ENCODE measurements at regions not wholly inside any gene's neighbourhood (a gene's known extent, or its start where the extent isn't known, plus 50 kb on each side); places are given as distances from the start of the nearest gene placed in this dataset.
"Not testable (repeated sequence)": the region's sequence is repeated elsewhere in the genome, so short reads cannot be mapped to it uniquely, and the experiment has no call there.

DNA sequence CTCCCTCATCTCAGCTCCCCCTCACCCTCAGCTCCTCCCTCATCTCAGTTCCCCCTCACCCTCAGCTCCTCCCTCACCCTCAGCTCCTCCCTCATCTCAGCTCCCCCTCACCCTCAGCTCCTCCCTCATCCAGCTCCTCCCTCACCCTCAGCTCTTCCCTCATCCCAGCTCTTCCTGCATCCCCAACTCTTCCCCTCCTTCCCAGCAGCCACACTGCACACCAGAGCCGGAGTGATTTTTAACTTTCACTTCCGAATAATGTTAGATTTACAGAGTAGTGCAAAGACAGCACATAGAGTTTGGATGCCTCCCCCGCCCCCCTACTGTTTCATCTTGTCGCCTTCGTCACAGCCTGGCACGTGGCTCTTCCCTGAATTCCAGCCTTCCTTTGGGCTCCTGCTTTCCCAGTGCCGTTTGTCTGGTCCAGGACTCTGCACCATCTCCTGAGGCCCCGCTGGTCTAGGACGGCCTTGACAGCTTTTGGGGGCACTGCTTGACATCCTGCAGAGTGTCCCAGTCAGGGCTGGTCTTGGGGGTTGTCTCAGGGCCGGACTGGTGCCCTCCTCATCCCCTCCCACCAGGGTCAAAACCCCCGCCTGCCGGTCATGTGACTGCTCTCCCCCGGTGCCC, 110.2 kb downstream of the FAM53A start:
- intact Hi-C loops (cut with DNase I), result no loop called here
- DNase-seq (ENCODE audit: low spot score) (no peak), ATAC-seq (no peak)

DNA sequence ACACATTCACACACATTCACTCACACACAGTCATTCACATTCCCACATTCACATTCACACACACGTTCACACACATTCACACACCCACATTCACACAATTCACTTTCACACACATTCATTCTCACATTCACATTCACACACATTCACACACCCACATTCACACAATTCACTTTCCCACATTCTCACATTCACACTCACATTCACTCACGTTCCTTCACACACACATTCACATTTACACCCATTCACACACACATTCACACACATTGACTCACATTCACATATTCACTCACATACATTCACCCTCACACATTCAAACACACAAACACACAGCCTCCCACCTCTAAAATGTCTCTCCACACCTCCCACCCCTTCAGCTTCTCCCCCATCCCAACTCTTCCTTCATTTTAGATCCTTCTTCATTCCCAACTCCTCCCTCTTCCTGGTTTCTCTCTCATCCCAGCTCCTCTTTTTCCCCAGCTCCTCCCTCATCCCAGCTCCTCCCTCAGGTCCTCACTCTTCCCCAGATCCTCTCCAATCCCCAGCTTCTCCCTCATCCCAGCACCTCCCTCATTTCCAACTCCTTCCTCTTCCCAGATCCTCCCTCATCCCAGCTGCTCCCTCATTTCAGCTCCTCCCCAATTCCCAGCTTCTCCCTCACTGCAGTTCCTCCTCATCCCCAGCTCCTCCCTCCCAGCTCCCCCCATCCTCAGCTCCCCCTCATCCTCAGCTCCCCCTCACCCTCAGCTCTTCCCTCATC, 111.0 kb downstream of the FAM53A start:
- no peak for DNase-seq (ENCODE audit: low spot score)

DNA sequence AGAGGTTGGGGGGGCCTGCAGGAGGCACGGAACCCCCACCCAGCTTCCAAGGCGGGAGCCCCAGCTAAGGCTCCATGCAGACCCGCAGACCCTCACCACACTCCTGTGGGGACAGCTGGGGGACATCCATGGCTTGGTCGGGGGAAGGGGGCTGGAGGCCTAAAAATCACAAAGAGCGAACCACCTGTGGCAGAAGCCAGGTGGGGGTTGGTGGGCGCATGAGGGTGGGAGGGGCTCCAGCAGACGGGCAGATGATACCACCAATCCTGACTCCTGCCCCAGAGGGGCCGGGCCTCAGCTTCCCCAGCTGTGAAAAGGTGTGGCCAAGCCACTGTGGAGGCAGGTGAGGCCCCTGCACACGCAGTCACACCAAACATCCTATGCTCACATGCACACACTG, 111.6 kb downstream of the FAM53A start:
- DNase-seq (ENCODE audit: low spot score) (no peak), ATAC-seq (no peak)

More for the DNA sequence above, 111.0 kb downstream of the FAM53A start:
- ATAC-seq, result no peak
- intact Hi-C loops (cut with DNase I), result no loop called here

DNA sequence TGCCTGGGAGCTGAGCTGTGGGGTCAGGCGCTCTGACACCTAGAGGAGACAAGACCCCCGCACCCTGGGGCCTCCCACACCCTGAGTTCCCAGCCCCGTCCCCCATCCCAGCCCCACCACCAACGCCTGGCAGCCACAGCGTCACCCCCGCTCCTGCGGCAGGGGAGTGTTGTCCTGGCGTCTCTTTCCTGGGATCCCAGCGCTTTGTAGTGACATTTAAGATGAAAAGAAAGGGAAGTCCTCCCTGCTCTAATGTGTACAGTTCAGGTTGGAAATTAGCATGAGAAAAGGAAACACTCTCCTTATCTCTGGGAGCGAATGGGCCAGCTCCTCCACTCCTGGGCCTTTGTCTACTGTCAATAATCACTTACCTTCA, 112.1 kb downstream of the FAM53A start:
- intact Hi-C loops (cut with DNase I), result no loop called here
- ATAC-seq, result no peak
- DNase-seq (ENCODE audit: low spot score), result no peak

More for the DNA sequence above, 111.6 kb downstream of the FAM53A start:
- intact Hi-C loops (cut with DNase I), result no loop called here

DNA sequence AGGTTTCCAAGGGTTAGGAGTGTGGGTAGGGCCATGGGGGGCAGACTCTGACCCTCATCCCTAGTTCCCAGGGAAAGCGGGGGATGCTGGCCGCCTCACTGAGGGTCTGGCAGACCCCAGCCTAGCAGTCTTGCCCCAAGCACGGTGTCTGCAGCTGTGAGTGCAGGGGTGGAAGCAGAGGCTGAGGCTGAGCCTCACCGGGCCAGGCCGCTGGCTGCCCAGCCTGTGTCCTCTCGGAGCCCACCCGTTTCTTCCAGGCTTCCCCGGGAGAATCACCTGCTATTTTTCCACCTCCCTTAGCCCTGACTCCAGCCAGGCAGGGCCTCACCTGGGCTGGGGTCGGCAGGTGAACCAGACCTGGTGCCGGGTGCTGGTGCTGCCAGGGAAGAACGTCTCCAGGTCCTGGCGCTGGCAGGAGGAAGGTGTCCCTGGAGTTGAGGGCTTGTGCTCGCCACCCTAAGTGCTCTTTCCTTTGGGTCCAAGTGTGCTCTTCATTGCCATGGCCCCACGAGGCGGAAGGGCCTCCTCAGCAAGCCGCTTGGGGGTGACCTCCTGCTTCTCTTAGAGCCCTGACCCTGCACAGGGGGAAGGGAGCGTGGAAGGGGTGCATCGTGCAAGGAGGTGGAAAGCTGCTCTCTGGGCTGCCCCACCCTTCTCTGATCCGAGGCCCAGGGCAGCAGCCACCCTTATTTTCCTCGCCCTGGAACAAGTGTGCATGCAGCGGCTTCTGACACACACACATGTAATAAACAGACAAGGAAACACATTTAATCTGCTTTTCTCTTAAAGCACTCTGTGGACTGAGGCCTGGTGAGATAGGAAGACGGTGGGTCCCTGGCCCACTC, 112.7 kb downstream of the FAM53A start:
- intact Hi-C loops (cut with DNase I), result no loop called here
- ATAC-seq (no peak), DNase-seq (ENCODE audit: low spot score) (no peak)

DNA sequence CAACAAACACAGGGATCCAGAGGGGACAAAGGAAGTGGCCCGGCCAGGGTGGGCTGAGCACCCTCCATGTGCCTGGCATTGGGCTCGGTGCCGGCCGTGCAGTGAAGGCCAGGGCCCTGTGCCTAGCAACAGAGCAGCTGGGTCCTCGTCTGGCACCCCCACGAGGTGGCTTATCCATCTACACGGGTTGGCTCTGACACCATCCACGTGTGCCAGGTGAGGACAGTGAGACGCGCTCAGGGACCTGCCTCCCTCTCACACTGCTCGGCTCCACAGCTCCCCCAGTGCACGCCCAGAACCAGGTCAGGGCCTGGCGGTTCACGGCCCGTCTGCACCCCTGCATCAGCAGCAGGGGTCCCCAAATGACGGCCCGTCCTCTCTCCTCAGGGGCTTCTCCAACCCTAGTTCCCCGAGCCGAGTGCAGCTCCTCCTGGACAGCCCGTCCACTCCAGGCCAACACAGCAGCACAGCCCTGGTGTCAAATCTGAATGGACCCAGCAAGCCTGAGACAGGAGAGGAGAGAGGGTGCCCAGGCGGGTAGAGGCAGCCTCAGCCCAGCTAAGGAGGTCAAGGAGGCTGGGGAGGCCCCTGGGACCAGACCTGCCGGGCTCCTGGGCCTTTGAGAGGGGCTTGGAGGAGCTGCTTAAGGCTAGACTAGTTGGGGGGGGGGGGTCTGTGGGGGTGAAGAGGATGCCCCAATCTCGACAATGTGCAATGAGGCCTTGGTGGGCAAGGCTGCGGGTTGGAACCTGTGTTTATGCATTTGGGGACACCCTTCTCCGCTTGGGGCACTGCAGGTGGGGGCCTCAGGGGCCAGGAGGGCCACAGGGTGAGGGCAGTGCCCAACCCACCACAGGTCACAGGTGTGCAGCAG, 113.6 kb downstream of the FAM53A start:
- no peak for DNase-seq (ENCODE audit: low spot score)
- ATAC-seq, result no peak
- intact Hi-C loops (cut with DNase I), result no loop called here

DNA sequence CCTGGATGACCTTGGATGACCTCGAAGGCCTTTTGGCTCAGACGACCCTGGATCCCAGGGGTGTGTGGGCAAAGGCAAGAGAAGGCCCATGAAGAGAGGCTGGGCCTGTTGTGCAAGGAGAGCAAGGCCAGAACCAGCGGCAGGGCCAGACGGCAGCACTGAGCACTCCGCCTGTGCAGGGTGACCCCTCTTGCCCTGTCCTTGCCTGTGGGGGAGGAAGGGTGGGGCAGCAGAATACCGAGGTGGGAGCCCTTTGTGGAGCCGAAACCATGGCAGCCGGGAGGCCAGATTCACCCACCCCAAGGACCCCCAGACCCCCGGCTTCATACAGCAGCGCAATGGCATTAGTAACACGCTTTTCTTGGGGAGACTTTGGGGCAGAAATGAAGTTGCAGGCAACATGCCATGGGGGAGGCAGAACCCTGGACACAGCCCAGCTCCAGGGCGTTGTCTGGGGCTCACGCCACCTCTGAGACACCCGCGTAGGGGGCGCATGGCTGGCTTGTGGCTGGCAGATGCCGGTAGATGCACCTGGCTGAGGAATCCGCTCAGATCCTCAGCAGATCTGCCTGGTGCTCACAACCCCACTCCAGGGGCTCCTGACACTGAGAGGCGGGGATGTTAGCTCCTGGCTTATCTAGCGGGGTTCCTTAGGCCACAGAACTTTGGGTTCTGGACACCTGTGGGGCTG, 114.5 kb downstream of the FAM53A start:
- intact Hi-C loops (cut with DNase I), result no loop called here
- ATAC-seq (peak; percentile 24), DNase-seq (ENCODE audit: low spot score) (no peak)

DNA sequence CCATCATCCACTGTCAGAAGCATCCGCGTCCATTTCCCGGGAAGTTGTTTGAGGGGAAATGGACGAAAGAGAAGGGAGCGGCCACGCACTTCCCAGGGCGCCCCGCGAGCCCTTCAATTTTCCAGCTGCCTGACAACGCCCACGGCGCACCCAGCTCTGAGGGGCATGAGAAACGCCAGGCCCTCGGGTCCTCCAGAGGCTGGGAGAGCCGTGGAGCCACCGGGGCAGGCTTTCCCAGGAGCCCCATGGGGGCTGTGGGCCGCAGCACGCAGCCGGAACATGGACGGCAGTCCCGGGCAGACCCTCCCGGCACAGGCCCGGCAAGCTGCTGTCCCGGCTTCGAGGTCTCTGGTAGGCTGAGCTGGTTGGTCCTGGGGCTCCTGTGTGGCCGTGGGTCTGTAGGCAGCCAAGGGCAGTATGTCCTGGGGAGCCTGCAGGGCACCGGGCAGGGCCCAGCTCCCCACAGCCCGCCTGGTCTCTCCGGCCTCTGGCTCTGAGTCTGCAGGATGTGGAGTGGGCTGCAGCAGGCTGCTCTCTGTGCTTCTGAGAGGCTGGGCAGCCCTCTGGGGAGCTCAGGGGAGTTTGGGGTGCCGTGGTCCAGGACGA, 115.2 kb downstream of the FAM53A start:
- ATAC-seq (peak; percentile 3), DNase-seq (ENCODE audit: low spot score) (no peak)
- intact Hi-C loops (cut with DNase I), result no loop called here

DNA sequence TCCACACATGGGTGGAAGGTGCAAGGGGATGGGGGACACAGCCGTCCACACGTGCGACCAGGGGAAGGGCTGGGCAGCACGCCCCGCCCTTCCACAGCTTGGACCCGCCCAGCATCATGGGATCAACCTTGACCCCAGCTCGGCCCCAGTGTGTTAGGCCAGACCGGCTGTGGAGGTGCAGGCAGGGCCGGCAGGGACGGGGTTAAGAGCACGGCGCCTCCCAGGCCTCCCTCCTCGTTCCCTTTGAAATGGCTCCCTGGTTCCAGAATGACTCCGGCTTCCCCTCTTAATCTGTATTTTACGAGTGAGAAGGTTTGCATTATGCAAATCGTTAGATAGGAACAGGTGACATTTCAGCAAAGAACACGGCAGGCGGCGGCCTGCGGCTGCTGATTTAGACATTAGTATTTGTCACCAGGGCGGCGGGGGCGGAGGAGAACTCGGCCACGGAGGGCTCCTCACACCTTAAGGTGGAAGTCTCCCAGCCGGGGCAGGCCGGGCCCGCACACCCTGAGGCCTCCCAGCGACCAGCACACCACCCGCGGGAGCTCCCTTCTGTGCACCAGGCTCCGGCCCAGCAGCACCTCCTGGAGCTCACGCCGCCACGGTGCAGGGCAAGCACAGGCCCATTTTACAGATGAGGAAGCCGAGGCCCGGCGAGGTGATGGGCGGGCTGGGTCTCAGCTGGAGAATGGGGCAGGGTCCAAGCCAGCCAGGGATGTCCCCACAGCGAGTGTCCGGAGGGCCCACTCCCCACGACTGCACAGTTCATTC, 116.1 kb downstream of the FAM53A start:
- DNase-seq (ENCODE audit: low spot score) (no peak), ATAC-seq (no peak)
- intact Hi-C loops (cut with DNase I), result no loop called here

DNA sequence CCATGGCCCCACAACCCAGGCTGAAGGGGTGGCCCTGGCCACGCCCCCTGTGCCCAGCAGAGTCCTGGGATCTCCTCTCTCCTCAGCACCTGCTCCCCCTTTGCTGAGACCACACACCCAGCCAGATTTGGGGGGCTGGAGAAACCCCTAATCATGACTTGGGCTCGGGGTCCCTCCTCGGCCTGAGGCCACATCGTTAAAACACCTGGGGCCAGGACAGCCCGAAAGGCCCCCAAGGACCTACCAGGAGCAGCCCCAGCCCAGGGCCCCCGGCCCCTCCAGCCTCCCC, 116.7 kb downstream of the FAM53A start:
- intact Hi-C loops (cut with DNase I), result no loop called here
- DNase-seq (ENCODE audit: low spot score) (no peak), ATAC-seq (no peak)

DNA sequence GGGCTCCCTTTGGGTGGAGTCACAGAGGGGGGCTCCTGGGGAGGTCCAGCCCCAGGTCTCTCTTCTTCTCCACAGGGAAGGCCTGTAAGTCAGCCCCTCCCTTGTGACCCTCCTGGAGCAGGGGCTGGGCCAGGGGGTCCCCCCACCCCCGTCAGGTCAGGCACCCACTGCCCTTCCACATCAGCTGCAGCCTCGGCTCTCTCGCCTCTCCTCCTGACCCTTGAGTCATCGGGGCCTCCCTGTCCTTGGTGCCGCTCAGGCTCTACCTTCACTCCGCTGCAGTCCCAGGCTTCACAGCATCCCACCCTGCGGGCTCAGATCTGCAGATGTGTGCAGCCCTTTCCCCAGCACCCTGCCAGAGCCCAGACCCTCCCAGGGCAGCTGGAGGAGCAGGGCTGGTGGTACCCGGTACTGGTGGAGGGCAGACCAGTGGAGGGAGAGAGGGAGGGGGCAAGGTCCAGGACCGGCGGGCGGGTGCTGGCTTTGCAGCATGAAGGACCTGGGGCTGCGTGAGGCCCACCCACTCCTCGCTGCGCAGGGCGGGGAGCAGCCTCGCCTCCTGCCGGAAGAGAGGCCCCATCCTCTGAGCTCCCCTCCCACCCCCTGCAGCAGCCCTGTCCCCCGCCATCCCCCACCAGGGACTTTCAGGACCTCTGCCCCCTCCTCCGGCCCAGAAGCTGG, 117.1 kb downstream of the FAM53A start:
- intact Hi-C loops (cut with DNase I), result no loop called here
- DNase-seq (ENCODE audit: low spot score), result no peak
- no peak for ATAC-seq

DNA sequence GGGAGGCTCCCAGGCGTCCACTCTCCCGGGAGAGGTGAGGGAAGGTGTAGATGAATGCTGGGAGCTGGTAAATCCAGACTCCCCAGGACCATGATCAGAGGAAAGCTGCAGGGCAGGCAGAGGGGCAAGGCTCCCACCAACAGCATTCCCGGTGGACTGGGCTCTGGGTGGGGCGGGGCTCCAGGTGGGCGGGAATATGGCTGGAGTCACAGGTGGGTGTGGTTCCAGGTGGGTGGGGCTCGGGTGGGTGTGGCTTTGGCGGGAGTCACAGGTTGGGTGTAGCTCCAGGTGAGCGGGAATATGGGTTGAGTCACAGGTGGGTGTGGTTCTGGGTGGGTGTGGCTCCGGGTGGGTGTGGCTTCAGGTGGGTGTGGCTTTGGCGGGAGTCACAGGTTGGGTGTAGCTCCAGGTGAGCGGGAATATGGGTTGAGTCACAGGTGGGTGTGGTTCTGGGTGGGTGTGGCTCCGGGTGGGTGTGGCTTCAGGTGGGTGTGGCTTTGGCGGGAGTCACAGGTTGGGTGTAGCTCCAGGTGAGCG, 117.7 kb downstream of the FAM53A start:
- ATAC-seq; DNase-seq (ENCODE audit: low spot score); intact Hi-C loops (cut with DNase I): not testable (repeated sequence)

DNA sequence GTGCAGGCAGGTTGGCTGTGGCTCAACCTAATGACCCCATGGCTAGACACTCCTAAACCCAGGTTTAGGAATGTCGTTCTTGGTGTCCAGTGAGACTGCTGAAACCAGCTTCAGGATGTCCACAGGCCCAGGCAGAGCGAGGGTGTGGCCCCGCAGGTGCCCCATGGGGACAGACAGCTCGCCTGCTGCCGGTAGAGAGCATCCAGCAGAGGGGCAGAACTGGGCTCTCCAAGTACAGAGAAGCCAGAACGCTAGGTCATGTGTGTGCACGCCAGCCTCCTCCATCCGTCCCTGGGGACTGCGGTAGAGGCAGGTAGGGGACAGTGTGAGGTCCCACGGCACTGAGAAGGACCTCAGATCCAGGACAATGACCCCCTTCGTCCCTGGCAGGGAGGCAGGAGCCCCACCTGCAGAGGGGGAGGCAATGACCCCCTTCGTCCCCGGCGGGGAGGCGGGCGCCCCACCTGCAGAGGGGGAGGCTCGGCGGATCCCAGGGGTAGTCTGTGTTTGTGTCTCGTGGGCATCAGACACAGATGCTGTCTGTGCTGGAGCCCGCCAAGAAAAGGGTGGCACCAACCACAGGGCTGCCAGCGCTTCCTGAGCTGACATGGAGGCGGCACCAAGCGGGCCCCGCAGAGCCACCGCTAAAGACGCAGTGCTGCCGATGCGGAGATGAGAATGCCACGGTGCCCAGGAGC, 118.4 kb downstream of the FAM53A start:
- no peak for DNase-seq (ENCODE audit: low spot score)
- intact Hi-C loops (cut with DNase I), result no loop called here
- ATAC-seq, result no peak

DNA sequence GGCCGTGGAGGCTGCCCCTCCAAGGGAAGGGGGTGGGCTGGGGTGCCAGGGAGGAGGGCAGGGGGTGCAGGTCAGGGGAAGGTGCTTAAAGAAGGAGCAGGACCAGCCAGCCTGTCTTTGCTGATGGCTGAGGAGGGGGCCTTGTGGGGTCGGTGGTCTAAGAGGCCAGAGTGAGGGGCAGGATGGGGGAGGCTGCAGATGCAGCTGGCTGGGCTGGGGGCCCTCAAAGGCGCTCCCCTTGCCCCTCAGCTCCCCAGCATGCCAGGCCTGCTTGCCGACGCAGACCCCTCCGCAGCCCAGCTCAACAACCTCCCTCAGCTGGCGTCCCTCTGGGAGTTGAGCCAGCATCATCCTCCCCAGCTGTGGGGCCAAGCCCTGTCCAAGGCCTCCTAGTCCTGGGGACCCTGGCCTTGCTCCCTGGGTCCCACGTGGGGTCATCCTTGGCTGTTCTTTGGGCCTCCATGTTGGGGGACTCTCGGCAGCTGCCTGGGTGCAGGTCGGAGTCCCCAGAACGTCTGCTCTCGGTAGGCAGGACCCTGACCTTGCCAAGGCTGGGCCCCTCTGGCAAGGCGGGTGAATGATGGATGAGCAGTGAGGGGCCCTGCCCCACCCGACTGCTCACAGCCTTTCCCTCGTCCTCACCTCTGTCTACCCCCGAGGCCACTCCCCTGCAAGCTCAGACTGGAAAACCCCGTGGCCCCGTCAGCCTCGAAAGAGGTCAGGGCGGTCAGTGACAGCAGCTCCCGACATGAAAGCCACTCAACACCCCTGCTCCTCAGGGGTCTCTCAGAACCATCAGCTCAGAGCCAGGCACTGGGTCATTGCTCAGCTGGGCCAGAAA, 119.4 kb downstream of the FAM53A start:
- intact Hi-C loops (cut with DNase I), result no loop called here
- ATAC-seq (no peak), DNase-seq (ENCODE audit: low spot score) (no peak)

DNA sequence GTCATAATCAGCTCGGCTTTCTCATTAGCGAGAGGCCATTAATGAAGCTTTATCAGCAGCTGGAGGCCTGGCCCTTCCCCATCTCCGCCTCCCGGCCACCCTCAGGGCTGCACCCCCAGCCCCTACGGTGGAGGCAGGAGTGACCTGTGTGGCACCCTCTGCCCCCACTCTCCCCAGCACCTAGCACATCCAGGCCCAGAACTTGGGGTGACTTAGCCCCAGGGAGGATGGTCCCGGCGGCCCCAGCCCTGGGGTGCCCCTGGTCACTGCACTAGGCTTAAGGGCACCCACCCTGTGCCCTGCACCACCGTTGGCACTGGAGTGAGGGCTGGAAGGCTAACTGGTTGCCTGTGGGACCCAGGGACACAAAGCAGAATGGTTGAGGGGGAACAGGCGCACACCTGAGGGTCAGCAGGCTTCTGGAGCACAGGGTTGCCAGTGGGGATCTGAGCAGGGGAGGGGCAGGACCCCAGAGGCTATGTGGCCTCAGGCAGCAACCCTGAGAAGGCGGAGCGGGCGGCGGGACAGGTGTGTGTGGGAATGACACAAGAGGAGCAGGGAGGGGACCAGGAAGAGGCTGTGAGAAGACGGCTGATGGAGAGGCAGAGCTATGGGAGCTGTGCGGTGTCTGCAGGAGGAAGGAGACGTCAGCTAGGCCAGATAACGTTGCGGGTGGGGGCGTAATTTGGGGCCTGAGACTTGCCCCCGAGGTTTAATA, 120.2 kb downstream of the FAM53A start:
- intact Hi-C loops (cut with DNase I), result no loop called here
- DNase-seq (ENCODE audit: low spot score) (no peak), ATAC-seq (no peak)
